ENCODE measurements at regions not wholly inside any gene's neighbourhood (a gene's known extent, or its start where the extent isn't known, plus 50 kb on each side); places are given as distances from the start of the nearest gene placed in this dataset.
A peak's percentile ranks its signal among the peaks of the same experiment; 100 is the strongest.
"Not testable (repeated sequence)": the region's sequence is repeated elsewhere in the genome, so short reads cannot be mapped to it uniquely, and the experiment has no call there.

DNA sequence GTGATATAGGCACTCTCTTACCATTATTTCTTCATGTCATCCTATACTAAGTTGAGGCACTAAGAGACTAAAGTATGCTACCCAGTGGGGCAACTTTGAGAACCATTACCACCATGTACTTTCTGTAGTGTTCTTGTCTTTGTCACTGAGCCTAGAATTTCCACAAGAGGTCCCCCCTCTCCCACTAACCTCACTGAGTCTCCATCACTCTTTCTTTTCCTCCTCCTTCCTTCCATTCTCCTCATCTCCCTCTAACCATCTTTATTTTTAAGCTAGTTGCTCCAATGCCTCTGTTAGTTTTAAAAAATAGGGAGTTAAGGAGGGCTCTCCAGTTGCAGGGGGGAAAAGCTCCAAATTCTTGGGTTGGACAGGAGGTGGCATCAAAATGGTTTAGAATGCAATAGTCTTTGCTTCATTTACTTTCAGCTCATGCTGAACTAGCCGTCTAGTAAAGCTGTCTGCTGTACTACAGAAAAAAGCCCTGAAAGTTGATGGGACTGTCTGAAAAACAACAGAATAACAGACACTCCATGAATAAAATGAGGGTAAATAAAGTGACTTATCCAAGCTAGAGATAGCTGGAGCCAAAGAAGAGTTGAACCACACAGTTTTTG lies 85.1 kb upstream of the MYRIP start:
- H3K27ac ChIP-seq, result no peak overlapping the region
- TF ChIP-seq, protein P1, sequence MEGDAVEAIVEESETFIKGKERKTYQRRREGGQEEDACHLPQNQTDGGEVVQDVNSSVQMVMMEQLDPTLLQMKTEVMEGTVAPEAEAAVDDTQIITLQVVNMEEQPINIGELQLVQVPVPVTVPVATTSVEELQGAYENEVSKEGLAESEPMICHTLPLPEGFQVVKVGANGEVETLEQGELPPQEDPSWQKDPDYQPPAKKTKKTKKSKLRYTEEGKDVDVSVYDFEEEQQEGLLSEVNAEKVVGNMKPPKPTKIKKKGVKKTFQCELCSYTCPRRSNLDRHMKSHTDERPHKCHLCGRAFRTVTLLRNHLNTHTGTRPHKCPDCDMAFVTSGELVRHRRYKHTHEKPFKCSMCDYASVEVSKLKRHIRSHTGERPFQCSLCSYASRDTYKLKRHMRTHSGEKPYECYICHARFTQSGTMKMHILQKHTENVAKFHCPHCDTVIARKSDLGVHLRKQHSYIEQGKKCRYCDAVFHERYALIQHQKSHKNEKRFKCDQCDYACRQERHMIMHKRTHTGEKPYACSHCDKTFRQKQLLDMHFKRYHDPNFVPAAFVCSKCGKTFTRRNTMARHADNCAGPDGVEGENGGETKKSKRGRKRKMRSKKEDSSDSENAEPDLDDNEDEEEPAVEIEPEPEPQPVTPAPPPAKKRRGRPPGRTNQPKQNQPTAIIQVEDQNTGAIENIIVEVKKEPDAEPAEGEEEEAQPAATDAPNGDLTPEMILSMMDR (conservative IDR thresholded peaks at IDR 0.05), result peak; percentile 72

DNA sequence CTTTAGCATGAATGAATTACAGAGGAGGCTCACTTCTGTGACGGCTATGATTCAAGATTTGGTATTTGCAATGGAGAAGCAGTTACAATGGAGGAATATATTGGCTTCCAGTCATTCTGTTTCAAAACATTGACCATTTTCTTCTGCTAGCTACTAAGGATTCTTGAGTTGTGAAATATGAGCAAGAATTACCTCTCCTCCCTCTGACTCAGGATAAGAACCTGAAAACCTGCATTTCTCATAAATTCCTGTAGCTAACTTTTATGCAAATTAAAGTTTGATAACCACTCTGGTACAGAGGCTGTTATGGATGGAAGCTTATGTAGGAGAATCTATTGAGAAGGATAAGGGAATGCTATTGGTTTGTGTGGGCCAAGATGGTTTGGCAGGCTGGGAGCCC lies 84.1 kb upstream of the MYRIP start:
- no peak overlapping the region for H3K27ac ChIP-seq
- TF ChIP-seq, protein P1 (conservative IDR thresholded peaks at IDR 0.05), result no peak

DNA sequence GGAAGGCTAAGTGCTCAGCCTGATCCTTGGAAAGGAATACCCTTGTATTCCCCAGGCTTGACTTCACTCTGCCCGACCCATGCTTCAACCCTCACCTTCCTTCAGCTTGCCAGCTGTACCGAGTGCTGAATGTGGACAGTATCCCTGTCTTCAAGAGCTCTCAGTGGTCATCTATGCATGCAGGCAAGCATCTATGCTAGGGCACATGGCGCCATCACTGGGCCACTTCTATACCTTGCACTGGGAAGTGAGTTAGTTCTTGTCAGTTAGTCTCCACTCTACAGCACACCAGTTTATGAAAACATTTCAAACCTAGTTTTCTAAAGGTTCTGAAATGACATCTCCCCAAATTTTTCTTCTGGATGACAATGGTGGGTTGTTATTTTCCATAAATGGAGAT lies 82.0 kb upstream of the MYRIP start:
- TF ChIP-seq, protein P1 (conservative IDR thresholded peaks at IDR 0.05), result no peak
- H3K27ac ChIP-seq, result no peak overlapping the region

DNA sequence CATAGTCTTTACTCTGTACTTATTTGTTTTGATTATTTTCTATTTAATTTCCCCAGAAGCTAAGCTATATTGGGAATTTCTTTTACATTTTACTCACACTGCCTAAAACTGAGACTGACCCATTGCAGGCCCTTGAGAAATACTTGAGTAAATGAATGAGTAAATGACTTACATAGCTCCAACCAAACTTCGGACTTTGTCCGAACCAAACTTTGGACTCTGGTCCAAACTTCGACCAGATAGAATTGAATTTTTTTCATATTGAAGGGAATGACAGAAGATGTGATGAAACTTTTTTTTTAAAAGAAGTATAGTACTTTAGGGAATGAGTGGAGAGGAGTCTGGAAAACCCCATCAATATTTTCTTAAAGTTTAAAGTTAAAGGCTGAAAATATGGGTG lies 75.6 kb upstream of the MYRIP start:
- no peak overlapping the region for H3K27ac ChIP-seq
- TF ChIP-seq, protein P1 (conservative IDR thresholded peaks at IDR 0.05), result no peak

DNA sequence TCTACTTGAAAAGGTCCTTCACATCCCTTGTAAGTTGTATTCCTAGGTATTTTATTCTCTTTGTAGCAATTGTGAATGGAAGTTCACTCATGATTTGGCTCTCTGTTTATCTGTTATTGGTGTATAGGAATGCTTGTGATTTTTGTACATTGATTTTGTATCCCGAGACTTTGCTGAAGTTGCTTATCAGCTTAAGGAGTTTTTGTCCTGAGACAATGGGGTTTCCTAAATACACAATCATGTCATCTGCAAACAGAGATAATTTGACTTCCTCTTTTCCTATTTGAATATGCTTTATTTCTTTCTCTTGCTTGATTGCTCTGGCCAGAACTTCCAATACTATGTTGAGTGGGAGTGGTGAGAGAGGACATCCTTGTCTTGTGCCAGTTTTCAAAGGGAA lies 69.8 kb upstream of the MYRIP start:
- not testable (repeated sequence) for H3K27ac ChIP-seq

DNA sequence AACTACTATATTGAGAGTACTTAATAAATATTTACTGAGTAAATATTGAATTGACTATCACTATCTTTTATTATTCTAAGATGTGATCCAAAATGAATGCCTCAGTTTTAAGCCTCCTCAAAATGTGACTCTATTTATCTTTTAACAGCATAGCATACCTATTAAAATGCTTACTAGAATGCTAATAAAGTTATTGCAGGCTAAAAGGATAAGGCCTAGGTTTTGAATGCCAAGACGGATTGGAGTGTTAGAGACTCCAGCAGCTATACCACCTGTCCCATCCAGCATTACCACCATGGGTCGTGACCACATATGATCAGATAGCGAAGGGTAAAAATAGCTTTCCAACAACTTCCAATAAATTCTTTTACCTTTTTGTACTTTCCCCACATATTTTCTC lies 64.7 kb upstream of the MYRIP start:
- peak overlapping the region; percentile 46 for H3K27ac ChIP-seq

DNA sequence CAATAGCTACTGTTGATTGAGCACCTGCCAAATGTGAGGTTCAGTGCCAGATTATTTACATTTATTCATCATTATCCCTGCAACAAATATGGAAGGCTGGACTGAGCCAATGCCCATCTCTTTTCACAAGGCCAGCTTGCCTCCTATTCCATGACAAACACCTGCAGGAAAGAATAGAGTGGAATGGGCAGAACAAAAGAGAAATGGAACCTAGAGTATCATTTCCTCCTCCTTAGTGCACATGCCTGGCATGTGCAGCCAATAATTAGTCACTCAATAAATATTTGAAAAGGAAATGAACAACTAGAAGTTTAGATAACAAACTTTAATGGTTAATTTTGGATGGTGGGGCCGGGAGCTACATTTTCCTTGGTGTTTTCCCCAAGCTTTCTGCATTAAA lies 61.4 kb upstream of the MYRIP start:
- TF ChIP-seq, protein P1 (conservative IDR thresholded peaks at IDR 0.05), result no peak

More for the DNA sequence above, 64.7 kb upstream of the MYRIP start:
- TF ChIP-seq, protein P1 (conservative IDR thresholded peaks at IDR 0.05), result no peak

DNA sequence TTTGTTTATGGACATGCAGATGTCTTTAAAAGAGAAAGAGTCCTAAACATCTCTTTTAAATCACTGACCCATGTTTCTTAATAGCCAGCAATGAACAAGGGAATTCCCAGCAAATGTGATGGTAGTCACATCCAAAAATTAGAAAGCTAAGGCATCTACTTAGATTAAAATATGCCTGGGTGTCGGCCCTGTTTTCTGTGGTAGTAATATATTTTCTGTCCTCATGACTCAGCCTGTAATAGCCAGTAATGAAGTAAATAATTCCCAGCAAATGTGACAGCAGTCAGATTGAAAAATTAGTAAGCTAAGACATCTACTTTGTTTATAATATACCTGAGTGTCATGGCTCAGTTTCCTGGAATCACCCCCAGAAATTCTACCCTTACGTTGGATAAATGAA lies 60.6 kb upstream of the MYRIP start:
- TF ChIP-seq, protein P1 (conservative IDR thresholded peaks at IDR 0.05), result no peak
- no peak overlapping the region for H3K27ac ChIP-seq

More for the DNA sequence above, 61.4 kb upstream of the MYRIP start:
- no peak overlapping the region for H3K27ac ChIP-seq
